ENCODE measurements at regions not wholly inside any gene's neighbourhood (a gene's known extent, or its start where the extent isn't known, plus 50 kb on each side); places are given as distances from the start of the nearest gene placed in this dataset.

DNA sequence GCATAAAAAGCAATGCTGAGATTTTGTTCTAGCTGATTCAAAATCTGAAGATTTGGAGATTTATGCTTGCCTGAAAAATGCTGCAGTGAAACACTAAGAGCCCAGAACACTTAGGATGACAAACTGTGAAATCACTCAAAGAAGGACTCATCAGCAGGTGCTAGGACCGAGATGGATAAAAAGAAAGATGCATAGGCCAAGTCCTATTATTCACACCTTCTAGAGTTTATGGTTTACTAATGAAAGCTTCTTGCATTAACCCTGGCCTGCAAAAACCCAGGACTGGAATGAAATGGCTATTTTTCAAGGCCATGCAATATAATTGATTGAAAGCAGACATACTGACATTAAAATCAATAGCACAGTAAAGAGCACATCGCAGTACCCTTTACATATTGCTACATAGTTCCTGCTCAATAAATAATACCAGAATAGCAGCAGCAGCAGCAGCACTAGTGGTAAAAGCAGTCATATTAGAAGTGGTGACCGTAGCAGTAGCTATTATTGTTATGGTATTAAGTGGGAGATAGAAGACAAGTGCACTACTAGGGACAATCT lies 161.7 kb downstream of the RAB38 start:
- TF ChIP-seq, protein P1, sequence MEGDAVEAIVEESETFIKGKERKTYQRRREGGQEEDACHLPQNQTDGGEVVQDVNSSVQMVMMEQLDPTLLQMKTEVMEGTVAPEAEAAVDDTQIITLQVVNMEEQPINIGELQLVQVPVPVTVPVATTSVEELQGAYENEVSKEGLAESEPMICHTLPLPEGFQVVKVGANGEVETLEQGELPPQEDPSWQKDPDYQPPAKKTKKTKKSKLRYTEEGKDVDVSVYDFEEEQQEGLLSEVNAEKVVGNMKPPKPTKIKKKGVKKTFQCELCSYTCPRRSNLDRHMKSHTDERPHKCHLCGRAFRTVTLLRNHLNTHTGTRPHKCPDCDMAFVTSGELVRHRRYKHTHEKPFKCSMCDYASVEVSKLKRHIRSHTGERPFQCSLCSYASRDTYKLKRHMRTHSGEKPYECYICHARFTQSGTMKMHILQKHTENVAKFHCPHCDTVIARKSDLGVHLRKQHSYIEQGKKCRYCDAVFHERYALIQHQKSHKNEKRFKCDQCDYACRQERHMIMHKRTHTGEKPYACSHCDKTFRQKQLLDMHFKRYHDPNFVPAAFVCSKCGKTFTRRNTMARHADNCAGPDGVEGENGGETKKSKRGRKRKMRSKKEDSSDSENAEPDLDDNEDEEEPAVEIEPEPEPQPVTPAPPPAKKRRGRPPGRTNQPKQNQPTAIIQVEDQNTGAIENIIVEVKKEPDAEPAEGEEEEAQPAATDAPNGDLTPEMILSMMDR (conservative IDR thresholded peaks at IDR 0.05 in 1 of 2, IDR thresholded peaks at IDR 0.05 in 1 of 2; ENCODE audit: extremely low read depth in 1 of 2, insufficient read depth in 1 of 2, low read depth in 1 of 2, low read length in 2 of 2), result no peak
- no peak for TF ChIP-seq EZH2 (IDR thresholded peaks at IDR 0.05; ENCODE audit: borderline replicate concordance, low read length)

Data from mammary epithelial cell (primary cell).